ENCODE measurements at regions not wholly inside any gene's neighbourhood (a gene's known extent, or its start where the extent isn't known, plus 50 kb on each side); places are given as distances from the start of the nearest gene placed in this dataset.

DNA sequence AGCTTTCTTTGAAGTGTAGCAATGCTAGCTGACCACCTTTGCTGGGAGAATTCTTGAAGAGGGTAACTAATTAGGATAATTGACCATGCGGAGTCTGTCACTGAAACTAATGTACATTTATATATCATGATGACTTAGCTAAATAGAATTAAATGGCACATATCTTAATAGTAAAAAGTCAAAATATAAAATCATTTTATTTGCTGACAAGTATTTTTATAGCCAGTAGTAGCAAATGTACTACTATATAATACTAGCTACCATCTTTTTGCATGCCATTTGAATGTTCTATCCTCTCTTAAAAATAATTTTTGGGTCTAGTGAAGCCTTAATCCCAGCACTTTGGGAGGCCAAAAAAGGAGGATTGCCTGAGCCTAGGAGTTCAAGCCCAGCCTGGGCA is 605.8 kb upstream of the COX7C start:
- H3K27ac ChIP-seq: no peak overlapping the region
- TF ChIP-seq, protein P1, sequence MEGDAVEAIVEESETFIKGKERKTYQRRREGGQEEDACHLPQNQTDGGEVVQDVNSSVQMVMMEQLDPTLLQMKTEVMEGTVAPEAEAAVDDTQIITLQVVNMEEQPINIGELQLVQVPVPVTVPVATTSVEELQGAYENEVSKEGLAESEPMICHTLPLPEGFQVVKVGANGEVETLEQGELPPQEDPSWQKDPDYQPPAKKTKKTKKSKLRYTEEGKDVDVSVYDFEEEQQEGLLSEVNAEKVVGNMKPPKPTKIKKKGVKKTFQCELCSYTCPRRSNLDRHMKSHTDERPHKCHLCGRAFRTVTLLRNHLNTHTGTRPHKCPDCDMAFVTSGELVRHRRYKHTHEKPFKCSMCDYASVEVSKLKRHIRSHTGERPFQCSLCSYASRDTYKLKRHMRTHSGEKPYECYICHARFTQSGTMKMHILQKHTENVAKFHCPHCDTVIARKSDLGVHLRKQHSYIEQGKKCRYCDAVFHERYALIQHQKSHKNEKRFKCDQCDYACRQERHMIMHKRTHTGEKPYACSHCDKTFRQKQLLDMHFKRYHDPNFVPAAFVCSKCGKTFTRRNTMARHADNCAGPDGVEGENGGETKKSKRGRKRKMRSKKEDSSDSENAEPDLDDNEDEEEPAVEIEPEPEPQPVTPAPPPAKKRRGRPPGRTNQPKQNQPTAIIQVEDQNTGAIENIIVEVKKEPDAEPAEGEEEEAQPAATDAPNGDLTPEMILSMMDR (conservative IDR thresholded peaks at IDR 0.05): no peak

DNA sequence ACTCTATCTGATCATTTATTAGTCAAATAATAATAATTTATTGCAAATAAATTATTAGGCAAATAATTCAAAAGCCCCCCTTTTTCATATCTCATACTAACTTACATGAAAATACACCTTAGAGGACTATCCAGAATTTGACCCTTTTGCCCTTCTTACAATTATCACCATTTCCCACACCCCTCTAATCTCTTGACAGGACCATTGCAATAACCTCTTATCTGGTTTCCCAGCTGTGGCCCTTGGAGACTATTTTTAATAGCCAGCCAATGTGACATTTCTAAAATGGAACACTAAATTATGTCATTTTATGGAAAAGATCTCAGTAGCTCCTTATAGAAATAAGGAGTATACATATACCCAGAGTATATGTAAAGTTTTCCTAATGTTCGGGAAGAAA is 588.4 kb upstream of the COX7C start:
- H3K27ac ChIP-seq: no peak overlapping the region
- TF ChIP-seq, protein P1 (conservative IDR thresholded peaks at IDR 0.05): no peak

DNA sequence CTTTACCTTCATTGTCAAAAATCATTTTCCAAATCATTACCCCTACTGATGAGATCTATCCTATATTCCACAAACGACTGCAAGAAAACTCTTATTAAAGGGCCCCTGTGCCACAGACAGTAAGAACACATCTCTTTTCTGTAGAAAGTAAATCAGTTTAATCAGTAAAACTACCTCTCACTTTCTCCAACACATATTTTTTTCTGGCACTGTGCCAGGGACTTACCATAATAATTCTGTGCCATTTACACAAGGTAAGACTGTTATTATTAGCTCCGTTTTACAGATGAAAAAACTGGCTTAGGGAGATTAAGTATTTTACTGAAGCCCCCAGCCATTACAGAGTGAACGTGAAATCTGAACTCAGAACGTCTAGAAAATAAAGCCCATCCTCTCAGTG is 587.0 kb upstream of the COX7C start:
- TF ChIP-seq, protein P1 (conservative IDR thresholded peaks at IDR 0.05): no peak
- no peak overlapping the region for H3K27ac ChIP-seq

DNA sequence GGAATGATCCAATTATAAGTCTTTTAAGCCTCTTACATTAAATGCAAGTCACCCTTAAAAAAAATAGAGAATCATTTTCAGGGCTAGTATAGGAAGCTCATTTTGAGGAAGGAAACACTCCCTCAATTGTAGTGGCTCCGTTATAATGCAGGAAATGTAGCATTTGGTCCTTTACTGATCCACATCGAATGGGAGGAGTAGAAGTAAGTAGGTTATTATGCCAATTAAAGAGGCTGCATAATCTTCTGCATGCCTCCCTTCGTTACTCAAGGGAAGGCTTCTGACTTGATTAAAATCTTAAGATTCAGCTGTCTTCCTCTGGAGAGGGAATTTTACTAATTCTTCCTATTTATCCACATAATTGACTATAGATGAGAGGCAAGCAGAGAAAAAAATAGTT is 579.2 kb upstream of the COX7C start:
- no peak overlapping the region for H3K27ac ChIP-seq
- TF ChIP-seq, protein P1 (conservative IDR thresholded peaks at IDR 0.05): no peak

DNA sequence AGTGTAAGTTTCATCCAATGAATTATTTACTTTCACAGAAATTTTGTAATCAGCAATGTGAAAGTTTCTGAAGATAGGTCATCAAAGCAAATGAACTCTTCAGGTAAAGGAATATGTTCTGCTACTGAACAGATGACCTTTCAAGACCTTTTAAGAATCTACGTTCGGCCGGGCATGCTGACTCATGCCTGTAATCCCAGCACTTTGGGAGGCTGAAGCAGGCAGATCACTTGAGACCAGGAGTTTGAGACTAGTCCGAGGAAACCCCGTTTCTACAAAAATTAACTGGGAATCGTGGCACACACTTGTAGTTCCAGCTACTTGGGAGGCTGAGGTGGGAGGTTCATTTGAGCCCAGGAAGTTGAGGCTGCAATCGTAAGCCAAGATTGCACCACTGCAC is 578.4 kb upstream of the COX7C start:
- TF ChIP-seq, protein P1 (conservative IDR thresholded peaks at IDR 0.05): no peak
- no peak overlapping the region for H3K27ac ChIP-seq

DNA sequence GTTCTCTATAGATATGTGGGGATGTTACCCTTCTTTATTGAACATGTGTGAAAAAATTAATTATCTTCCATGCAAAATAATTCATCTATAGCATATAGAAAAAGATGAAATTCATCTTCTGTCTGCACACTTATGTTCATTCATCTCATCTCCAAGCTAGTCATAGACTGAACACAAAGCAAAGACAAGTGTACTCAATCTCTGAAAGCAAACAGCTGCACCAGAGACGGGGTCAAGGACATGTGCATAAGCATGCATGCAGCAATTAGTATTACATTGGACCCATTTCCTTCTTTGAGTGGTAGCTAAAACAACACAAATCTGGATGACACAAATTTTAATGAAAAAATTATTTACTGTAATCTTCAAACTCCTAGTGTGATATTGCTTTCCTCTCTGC is 547.0 kb upstream of the COX7C start:
- H3K27ac ChIP-seq: no peak overlapping the region
- TF ChIP-seq, protein P1 (conservative IDR thresholded peaks at IDR 0.05): no peak

DNA sequence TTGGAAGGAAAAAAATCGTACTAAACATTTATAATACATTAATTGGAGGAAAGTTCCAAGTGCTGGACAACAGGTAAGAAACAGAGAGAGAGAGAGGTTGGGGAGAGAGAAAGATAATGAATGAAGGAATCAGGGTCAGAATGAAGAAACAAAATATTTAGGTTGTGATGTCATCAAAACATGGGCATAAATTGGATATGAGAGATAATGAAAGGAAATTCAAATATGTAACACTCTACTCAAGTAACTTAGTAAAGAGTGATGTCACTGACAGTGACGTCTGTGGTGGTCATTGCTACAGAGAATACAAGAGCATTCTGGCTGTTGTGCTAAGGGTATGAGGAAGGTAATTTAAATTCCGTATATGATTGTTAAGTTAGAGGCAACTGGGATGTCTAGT is 543.4 kb upstream of the COX7C start:
- H3K27ac ChIP-seq: no peak overlapping the region
- TF ChIP-seq, protein P1 (conservative IDR thresholded peaks at IDR 0.05): no peak

DNA sequence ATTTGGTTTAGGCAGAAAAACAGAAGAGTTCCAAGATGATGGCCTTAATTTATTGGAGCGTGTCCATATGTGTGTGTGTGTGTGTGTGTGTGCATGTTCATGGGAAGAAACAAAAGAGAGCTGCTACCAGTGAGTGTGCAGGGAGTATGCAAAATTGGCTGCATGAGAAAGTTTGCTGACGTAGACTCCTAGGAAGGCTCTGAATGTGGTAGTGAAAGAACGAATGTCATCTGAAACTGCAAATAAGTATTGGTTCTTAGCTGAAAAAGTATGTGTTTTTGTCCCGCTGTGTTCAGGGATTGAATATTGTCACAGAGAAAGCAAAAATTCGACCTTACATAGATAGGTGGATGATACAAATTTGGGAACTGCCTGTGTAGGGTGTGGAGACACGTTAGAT is 542.6 kb upstream of the COX7C start:
- TF ChIP-seq, protein P1 (conservative IDR thresholded peaks at IDR 0.05): no peak
- no peak overlapping the region for H3K27ac ChIP-seq

Measured in VCaP (cell line).